Right lobe of liver (tissue), 6 donors: ENCODE measurements at regions not wholly inside any gene's neighbourhood (a gene's known extent, or its start where the extent isn't known, plus 50 kb on each side); places are given as distances from the start of the nearest gene placed in this dataset.

ENCODE experiments used
- ATAC-seq, 4 donors: fragments of 200-7000 bp; cut with Tn5 transposase; one replicate each; pipeline ENCODE4 v1.9.1; 2020; ENCODE audit warnings: mild to moderate bottlenecking in 4 of 4, moderate library complexity in 4 of 4
- DNase-seq, 3 donors: peaks; one replicate each; pipeline ENCODE4 v3.0.0-alpha.2; 2020
- H3K27ac ChIP-seq, 3 donors: fragments of 200-600 bp; one replicate each; pipeline ENCODE4 v1.8.0; 2022
- H3K27me3 ChIP-seq, 2 donors: fragments of 200-600 bp; one replicate each; pipeline ENCODE4 v1.8.0; 2022
- H3K36me3 ChIP-seq, 4 donors: fragments of 200-600 bp; sonication (generic) in 1 of 4; one replicate each; pipeline versions ENCODE4 v1.5.1 to v1.8.0; 2017 to 2022; ENCODE audit warnings: control low read depth in 1 of 4
- H3K4me1 ChIP-seq, 4 donors: fragments of 200-600 bp; sonication (generic) in 1 of 4; one replicate each; pipeline versions ENCODE4 v1.5.1 to v1.8.0; 2017 to 2022; ENCODE audit warnings: control low read depth in 1 of 4
- H3K4me3 ChIP-seq, 3 donors: fragments of 200-600 bp; one replicate each; pipeline ENCODE4 v1.8.0; 2022
- H3K9me3 ChIP-seq, 4 donors: fragments of 200-600 bp; sonication (generic) in 1 of 4; one replicate each; pipeline versions ENCODE4 v1.5.1 to v1.8.0; 2017 to 2022; ENCODE audit warnings: control low read depth in 1 of 4
- CTCF ChIP-seq, 4 donors: fragments of 200-600 bp in 3 of 4; fragments of 450-650 bp in 1 of 4; IDR thresholded peaks; one replicate each; pipeline versions ENCODE4 v1.5.1 to v1.8.0; 2016 to 2022; ENCODE audit warnings: antibody characterized with exemption in 4 of 4, mild to moderate bottlenecking in 2 of 4
- POLR2A ChIP-seq: fragments of 450-650 bp; IDR thresholded peaks from one replicate; pipeline ENCODE4 v1.6.1; 2017; ENCODE audit warnings: antibody characterized with exemption, mild to moderate bottlenecking
- WGBS: methylation state at CpG from one replicate; pipeline ENCODE4 v1.1.6; 2018; ENCODE audit warnings: low coverage, low lambda C conversion rate; ENCODE audit not compliant: insufficient coverage; ENCODE audit errors: missing lambda C conversion rate; 5-methylcytosine and 5-hydroxymethylcytosine counted together
- intact Hi-C, 2 donors: fragments of 100-400 bp; cut with DNase I; formaldehyde crosslinking; loops; one replicate each; pipeline versions ENCODE4 v1.11.2 to v1.14.1; 2022
- donor health status: DM: no; HTN: yes; CAD: no.
- donor health status: DM: no; HTN: no; CAD: no.
- donor health status: DM: no; HTN: no; CAD: no.
- donor health status: DM: no; HTN: yes; CAD: no.
- donor health status: DM: no; HTN: yes; CAD: no.

- Histone ChIP-seq H3K4me3 (no peak overlapping the region), H3K9me3 (no peaks in the 10 kb centered on the region), H3K36me3 (no peaks in the 10 kb centered on the region), H3K27me3 (no peaks in the 10 kb centered on the region), H3K27ac (no peak overlapping the region), H3K4me1 (no peaks in the 10 kb centered on the region)
- ATAC-seq (no peak), DNase-seq (no peak)
- TF ChIP-seq CTCF (IDR thresholded peaks at IDR 0.05), result no peak
- TF ChIP-seq POLR2A, result no peak
- 73% methylated on average over 4 of the region's 4 CpGs for WGBS
- intact Hi-C loops, result no loop called here
Observed at GRCh38 chr17:33939959-33940358, 315.1 kb upstream of the CCL2 start.

DNA sequence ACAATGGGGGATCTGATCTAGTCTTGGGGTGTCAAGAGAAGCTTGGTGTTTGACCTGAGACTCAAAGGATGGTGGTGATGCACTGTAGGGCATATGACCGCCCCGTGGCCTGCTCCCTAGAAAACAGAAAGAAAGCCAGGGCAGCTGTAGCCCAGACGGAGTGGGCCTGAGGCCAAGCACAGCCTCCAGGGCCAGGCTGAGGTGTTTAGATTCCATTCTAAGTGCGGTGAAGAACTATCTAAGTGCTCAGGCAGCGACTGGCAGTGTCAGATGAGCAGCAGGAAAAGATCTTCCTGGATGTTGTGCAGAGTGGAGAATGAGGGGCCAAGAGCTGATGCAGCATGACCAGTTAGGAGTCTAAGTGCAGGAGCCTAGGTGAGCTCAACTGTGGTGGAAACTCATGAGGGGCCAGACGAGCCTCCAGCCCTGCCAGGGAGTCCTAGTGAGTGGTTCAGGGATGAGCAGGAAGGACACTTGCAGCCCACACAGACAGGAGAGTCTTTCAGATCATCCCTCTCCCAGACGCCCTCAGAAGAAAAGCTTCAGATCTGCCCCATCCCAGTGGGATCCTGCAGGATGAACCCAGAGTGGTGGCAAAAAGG, 314.2 kb upstream of the CCL2 start:
- TF ChIP-seq POLR2A (no peak), CTCF (IDR thresholded peaks at IDR 0.05) (no peak)
- Histone ChIP-seq H3K4me1 (no peaks in the 10 kb centered on the region), H3K27me3 (no peaks in the 10 kb centered on the region), H3K36me3 (no peaks in the 10 kb centered on the region), H3K27ac (no peak overlapping the region), H3K4me3 (no peak overlapping the region), H3K9me3 (no peaks in the 10 kb centered on the region)
- no peak for DNase-seq
- intact Hi-C loops, result no loop called here
- ATAC-seq, result no peak
- WGBS, result 48% methylated on average over 6 of the region's 7 CpGs

DNA sequence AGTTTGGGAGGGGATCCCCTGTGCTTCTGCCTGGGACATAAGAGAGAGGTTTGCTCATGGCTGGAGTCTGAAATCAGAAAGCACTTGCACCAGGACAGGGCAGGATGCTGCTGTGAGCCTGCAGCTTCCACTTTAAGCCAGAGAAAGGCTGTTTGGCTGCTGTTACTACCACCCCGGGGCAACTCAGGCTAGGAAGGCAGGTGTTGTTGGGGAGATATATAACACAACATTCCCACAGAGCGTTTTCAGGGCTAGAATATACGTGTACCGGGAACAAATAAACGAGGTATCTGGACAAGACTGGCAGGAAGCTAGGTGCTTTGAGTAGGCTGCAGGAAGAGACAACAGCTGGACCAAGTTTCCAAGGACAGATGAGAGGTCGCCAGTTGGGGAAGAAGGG, 313.3 kb upstream of the CCL2 start:
- no peaks in the 10 kb centered on the region for H3K36me3 ChIP-seq
- TF ChIP-seq CTCF (IDR thresholded peaks at IDR 0.05), result no peak
- no peak for TF ChIP-seq POLR2A
- no peaks in the 10 kb centered on the region for H3K27me3 ChIP-seq
- DNase-seq (no peak), ATAC-seq (no peak)
- no peaks in the 10 kb centered on the region for H3K4me1 ChIP-seq
- no peaks in the 10 kb centered on the region for H3K9me3 ChIP-seq
- H3K4me3 ChIP-seq, result no peak overlapping the region
- 66% methylated on average over 6 of the region's 6 CpGs for WGBS
- intact Hi-C loops, result no loop called here
- no peak overlapping the region for H3K27ac ChIP-seq

- intact Hi-C loops, result no loop called here
- ATAC-seq (no peak), DNase-seq (no peak)
Observed at GRCh38 chr17:33942414-33942813, 312.7 kb upstream of the CCL2 start.

More at GRCh38 chr17:33942414-33942813, 312.7 kb upstream of the CCL2 start:
- Histone ChIP-seq H3K9me3 (no peaks in the 10 kb centered on the region), H3K36me3 (no peaks in the 10 kb centered on the region), H3K4me3 (no peak overlapping the region), H3K4me1 (no peaks in the 10 kb centered on the region), H3K27ac (no peak overlapping the region), H3K27me3 (no peaks in the 10 kb centered on the region)
- TF ChIP-seq CTCF (IDR thresholded peaks at IDR 0.05), result no peak
- 11% methylated on average over 4 of the region's 4 CpGs for WGBS
